ENCODE measurements at regions not wholly inside any gene's neighbourhood (a gene's known extent, or its start where the extent isn't known, plus 50 kb on each side); places are given as distances from the start of the nearest gene placed in this dataset.

GRCh38 chr5:9885164-9885563 is 255.0 kb upstream of the TAS2R1 start:
- POLR2A ChIA-PET = no interaction called here
- DNase-seq (no peak), ATAC-seq (ENCODE audit: low read depth) (no peak)
- H3K4me2 ChIP-seq (replicated peaks; ENCODE audit: low read depth, low read length, poor library complexity, severe bottlenecking) = no peak overlapping the region
- peaks cover 8% of the 10 kb centered on the region for H3K9me3 Mint-ChIP-seq (ENCODE audit: insufficient read depth)
- H3K27ac ChIP-seq (ENCODE audit: low read length in 2 of 2) = no peak overlapping the region
- no peaks in the 10 kb centered on the region for H3K79me2 ChIP-seq (ENCODE audit: control insufficient read depth, insufficient read depth, low read length)
- no peaks in the 10 kb centered on the region for H3K36me3 ChIP-seq (replicated peaks in 1 of 2; ENCODE audit: control extremely low read depth in 1 of 2, control insufficient read depth in 1 of 2, extremely low read depth in 1 of 2, insufficient read depth in 2 of 2, low read length in 1 of 2)
- no peak overlapping the region for H3K4me3 ChIP-seq (ENCODE audit: control extremely low read depth in 1 of 5, extremely low read depth in 1 of 5, insufficient read depth in 1 of 5, low read depth in 2 of 5, low read length in 4 of 5)
- TF ChIP-seq CTCF (IDR thresholded peaks at IDR 0.05) (no peak), EZH2 (IDR thresholded peaks at IDR 0.05; ENCODE audit: borderline replicate concordance, insufficient read depth, low read depth, low read length, poor library complexity, severe bottlenecking) (no peak)
- intact Hi-C loops (cut with micrococcal nuclease) = no loop called here
- H3K4me1 ChIP-seq (ENCODE audit: control insufficient read depth in 2 of 2, insufficient read depth in 2 of 2, low read length in 2 of 2) = no peaks in the 10 kb centered on the region
- H3K4me3 Mint-ChIP-seq = no peak overlapping the region
- peaks cover 0 to 6% (median 0%) of the 10 kb centered on the region in 3 donors for H3K9me3 ChIP-seq (ENCODE audit: control extremely low read depth in 1 of 3, control insufficient read depth in 2 of 3, insufficient read depth in 1 of 3, low read length in 2 of 3)
- no peak overlapping the region for H3K27ac Mint-ChIP-seq
- H4K20me1 ChIP-seq (ENCODE audit: control insufficient read depth, insufficient read depth, low read length, poor library complexity, severe bottlenecking) = no peaks in the 10 kb centered on the region
- CTCF ChIA-PET = no interaction called here
- no peaks in the 10 kb centered on the region for H3K27me3 ChIP-seq (replicated peaks in 1 of 4; ENCODE audit: control extremely low read depth in 1 of 4, control insufficient read depth in 3 of 4, insufficient read depth in 4 of 4, low read length in 3 of 4)
- H3K27me3 Mint-ChIP-seq = no peaks in the 10 kb centered on the region
- no peak overlapping the region for H2AFZ ChIP-seq (ENCODE audit: insufficient read depth, low read depth, low read length, poor library complexity, severe bottlenecking)
- H3K9ac ChIP-seq (ENCODE audit: low read length) = no peak overlapping the region
- no peaks in the 10 kb centered on the region for H3K4me1 Mint-ChIP-seq

DNA sequence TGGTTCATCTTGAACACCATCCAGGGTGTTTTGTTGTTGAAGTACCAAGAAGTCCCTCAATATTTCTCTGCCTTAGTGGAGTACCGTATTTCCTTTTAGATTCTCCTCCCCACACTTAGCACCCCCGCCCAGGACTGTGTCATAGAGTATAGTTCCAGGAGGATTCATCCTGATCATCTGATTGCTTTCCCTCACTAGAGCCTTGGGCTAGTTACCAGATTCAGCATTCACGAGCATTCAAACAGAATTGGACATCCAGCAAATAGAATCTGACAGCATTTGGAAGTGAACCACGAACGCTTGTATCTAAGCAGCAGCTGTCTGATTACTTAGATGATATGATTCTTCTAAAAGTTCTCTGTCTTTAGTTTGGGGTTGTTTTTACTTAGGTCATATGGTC is 248.1 kb upstream of the TAS2R1 start:
- Histone ChIP-seq H2AFZ (ENCODE audit: insufficient read depth, low read depth, low read length, poor library complexity, severe bottlenecking) (no peak overlapping the region), H3K4me1 (ENCODE audit: control insufficient read depth in 2 of 2, insufficient read depth in 2 of 2, low read length in 2 of 2) (no peaks in the 10 kb centered on the region), H3K9me3 (ENCODE audit: control extremely low read depth in 1 of 3, control insufficient read depth in 2 of 3, insufficient read depth in 1 of 3, low read length in 2 of 3) (peaks cover 0 to 8% (median 0%) of the 10 kb centered on the region in 3 donors), H3K4me3 (ENCODE audit: control extremely low read depth in 1 of 5, extremely low read depth in 1 of 5, insufficient read depth in 1 of 5, low read depth in 2 of 5, low read length in 4 of 5) (no peak overlapping the region), H3K36me3 (replicated peaks in 1 of 2; ENCODE audit: control extremely low read depth in 1 of 2, control insufficient read depth in 1 of 2, extremely low read depth in 1 of 2, insufficient read depth in 2 of 2, low read length in 1 of 2) (no peaks in the 10 kb centered on the region), H4K20me1 (ENCODE audit: control insufficient read depth, insufficient read depth, low read length, poor library complexity, severe bottlenecking) (no peaks in the 10 kb centered on the region), H3K27ac (ENCODE audit: low read length in 2 of 2) (no peak overlapping the region), H3K27me3 (replicated peaks in 1 of 4; ENCODE audit: control extremely low read depth in 1 of 4, control insufficient read depth in 3 of 4, insufficient read depth in 4 of 4, low read length in 3 of 4) (no peaks in the 10 kb centered on the region), H3K79me2 (ENCODE audit: control insufficient read depth, insufficient read depth, low read length) (no peaks in the 10 kb centered on the region), H3K9ac (ENCODE audit: low read length) (no peak overlapping the region), H3K4me2 (replicated peaks; ENCODE audit: low read depth, low read length, poor library complexity, severe bottlenecking) (no peak overlapping the region)
- DNase-seq = no peak
- ATAC-seq (ENCODE audit: low read depth) = no peak
- intact Hi-C loops (cut with micrococcal nuclease) = no loop called here
- WGBS (ENCODE audit: insufficient coverage) = 90% methylated on average over 3 of the region's 5 CpGs
- ChIA-PET POLR2A (no interaction called here), CTCF (no interaction called here)
- no peaks in the 10 kb centered on the region for H3K4me1 Mint-ChIP-seq
- no peak overlapping the region for H3K4me3 Mint-ChIP-seq
- TF ChIP-seq CTCF (IDR thresholded peaks at IDR 0.05) (no peak), EZH2 (IDR thresholded peaks at IDR 0.05; ENCODE audit: borderline replicate concordance, insufficient read depth, low read depth, low read length, poor library complexity, severe bottlenecking) (no peak)
- H3K27ac Mint-ChIP-seq = no peak overlapping the region
- H3K9me3 Mint-ChIP-seq (ENCODE audit: insufficient read depth) = peaks cover 8% of the 10 kb centered on the region
- no peaks in the 10 kb centered on the region for H3K27me3 Mint-ChIP-seq

All from B cell (primary cell).